Right lobe of liver (tissue), 6 donors: ENCODE measurements at regions not wholly inside any gene's neighbourhood (a gene's known extent, or its start where the extent isn't known, plus 50 kb on each side); places are given as distances from the start of the nearest gene placed in this dataset.

Experiments
- ATAC-seq, 4 donors: fragments of 200-7000 bp; cut with Tn5 transposase; one replicate each; pipeline ENCODE4 v1.9.1; 2020; ENCODE audit warnings: mild to moderate bottlenecking in 4 of 4, moderate library complexity in 4 of 4
- DNase-seq, 3 donors: peaks; one replicate each; pipeline ENCODE4 v3.0.0-alpha.2; 2020
- H3K27ac ChIP-seq, 3 donors: fragments of 200-600 bp; one replicate each; pipeline ENCODE4 v1.8.0; 2022
- H3K27me3 ChIP-seq, 2 donors: fragments of 200-600 bp; one replicate each; pipeline ENCODE4 v1.8.0; 2022
- H3K36me3 ChIP-seq, 4 donors: fragments of 200-600 bp; sonication (generic) in 1 of 4; one replicate each; pipeline versions ENCODE4 v1.5.1 to v1.8.0; 2017 to 2022; ENCODE audit warnings: control low read depth in 1 of 4
- H3K4me1 ChIP-seq, 4 donors: fragments of 200-600 bp; sonication (generic) in 1 of 4; one replicate each; pipeline versions ENCODE4 v1.5.1 to v1.8.0; 2017 to 2022; ENCODE audit warnings: control low read depth in 1 of 4
- H3K4me3 ChIP-seq, 3 donors: fragments of 200-600 bp; one replicate each; pipeline ENCODE4 v1.8.0; 2022
- H3K9me3 ChIP-seq, 4 donors: fragments of 200-600 bp; sonication (generic) in 1 of 4; one replicate each; pipeline versions ENCODE4 v1.5.1 to v1.8.0; 2017 to 2022; ENCODE audit warnings: control low read depth in 1 of 4
- POLR2A ChIP-seq: fragments of 450-650 bp; IDR thresholded peaks from one replicate; pipeline ENCODE4 v1.6.1; 2017; ENCODE audit warnings: antibody characterized with exemption, mild to moderate bottlenecking
- WGBS: methylation state at CpG from one replicate; pipeline ENCODE4 v1.1.6; 2018; ENCODE audit warnings: low coverage, low lambda C conversion rate; ENCODE audit not compliant: insufficient coverage; ENCODE audit errors: missing lambda C conversion rate; 5-methylcytosine and 5-hydroxymethylcytosine counted together
- intact Hi-C, 2 donors: fragments of 100-400 bp; cut with DNase I; formaldehyde crosslinking; loops; one replicate each; pipeline versions ENCODE4 v1.11.2 to v1.14.1; 2022
- TF ChIP-seq, protein P1 (sequence below), 4 donors: fragments of 200-600 bp in 3 of 4; fragments of 450-650 bp in 1 of 4; IDR thresholded peaks; one replicate each; pipeline versions ENCODE4 v1.5.1 to v1.8.0; 2016 to 2022; ENCODE audit warnings: antibody characterized with exemption in 4 of 4, mild to moderate bottlenecking in 2 of 4
- donor health status: DM: no; HTN: yes; CAD: no.
- donor health status: DM: no; HTN: no; CAD: no.
- donor health status: DM: no; HTN: no; CAD: no.
- donor health status: DM: no; HTN: yes; CAD: no.
- donor health status: DM: no; HTN: yes; CAD: no.

DNA sequence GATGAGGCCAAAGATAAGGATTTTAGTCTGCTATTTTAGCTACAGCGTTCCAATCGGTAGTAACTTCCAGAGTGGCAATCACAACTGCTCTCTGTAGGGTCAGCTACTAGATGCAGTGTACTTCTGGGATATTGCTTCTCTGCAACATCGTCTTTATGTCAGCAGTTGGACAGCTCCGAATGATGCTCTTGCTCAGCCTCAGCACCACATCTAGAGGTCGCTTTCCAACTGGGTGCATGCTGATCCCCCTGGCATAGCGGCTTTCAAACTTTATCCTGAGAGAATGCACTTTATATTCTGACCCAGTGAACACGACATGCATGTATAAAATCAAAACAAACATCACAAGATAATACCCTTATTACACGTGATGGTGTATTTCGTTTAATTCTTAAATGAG lies 219.6 kb downstream of the C11orf87 start:
- ATAC-seq, result no peak
- H3K27me3 ChIP-seq, result no peaks in the 10 kb centered on the region
- H3K9me3 ChIP-seq, result no peaks in the 10 kb centered on the region
- DNase-seq, result no peak
- no peaks in the 10 kb centered on the region for H3K36me3 ChIP-seq
- H3K27ac ChIP-seq, result no peak overlapping the region
- no peak for TF ChIP-seq POLR2A
- TF ChIP-seq, protein P1, sequence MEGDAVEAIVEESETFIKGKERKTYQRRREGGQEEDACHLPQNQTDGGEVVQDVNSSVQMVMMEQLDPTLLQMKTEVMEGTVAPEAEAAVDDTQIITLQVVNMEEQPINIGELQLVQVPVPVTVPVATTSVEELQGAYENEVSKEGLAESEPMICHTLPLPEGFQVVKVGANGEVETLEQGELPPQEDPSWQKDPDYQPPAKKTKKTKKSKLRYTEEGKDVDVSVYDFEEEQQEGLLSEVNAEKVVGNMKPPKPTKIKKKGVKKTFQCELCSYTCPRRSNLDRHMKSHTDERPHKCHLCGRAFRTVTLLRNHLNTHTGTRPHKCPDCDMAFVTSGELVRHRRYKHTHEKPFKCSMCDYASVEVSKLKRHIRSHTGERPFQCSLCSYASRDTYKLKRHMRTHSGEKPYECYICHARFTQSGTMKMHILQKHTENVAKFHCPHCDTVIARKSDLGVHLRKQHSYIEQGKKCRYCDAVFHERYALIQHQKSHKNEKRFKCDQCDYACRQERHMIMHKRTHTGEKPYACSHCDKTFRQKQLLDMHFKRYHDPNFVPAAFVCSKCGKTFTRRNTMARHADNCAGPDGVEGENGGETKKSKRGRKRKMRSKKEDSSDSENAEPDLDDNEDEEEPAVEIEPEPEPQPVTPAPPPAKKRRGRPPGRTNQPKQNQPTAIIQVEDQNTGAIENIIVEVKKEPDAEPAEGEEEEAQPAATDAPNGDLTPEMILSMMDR (IDR thresholded peaks at IDR 0.05), result no peak
- intact Hi-C loops, result no loop called here
- WGBS, result 2% methylated on average over 7 of the region's 9 CpGs
- H3K4me1 ChIP-seq, result no peaks in the 10 kb centered on the region
- H3K4me3 ChIP-seq, result no peak overlapping the region

DNA sequence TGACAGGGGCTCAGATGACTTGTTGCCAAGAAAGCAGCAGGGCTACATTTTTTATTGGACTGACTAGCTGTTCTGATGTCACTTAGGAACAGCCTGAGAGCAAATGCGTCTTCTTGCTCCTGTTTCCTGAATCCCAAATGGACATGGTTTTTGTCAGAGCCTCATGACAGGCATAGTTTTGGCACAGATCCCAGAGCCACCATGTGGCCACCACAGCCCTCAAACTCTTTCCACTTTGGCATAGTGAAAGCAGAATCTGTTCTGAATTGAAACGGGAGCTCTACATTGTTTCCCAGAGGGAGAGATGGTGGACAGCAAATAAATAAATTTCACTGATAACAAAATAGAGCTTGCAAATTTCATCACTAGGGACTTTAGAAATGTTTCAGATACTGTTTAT lies 222.2 kb downstream of the C11orf87 start:
- Histone ChIP-seq H3K4me1 (no peaks in the 10 kb centered on the region), H3K27ac (no peak overlapping the region), H3K27me3 (no peaks in the 10 kb centered on the region), H3K4me3 (no peak overlapping the region), H3K9me3 (no peaks in the 10 kb centered on the region), H3K36me3 (no peaks in the 10 kb centered on the region)
- no peak for DNase-seq
- no peak for ATAC-seq
- WGBS, result 31% methylated on average over 2 of the region's 2 CpGs
- intact Hi-C loops, result no loop called here
- TF ChIP-seq, protein P1 (IDR thresholded peaks at IDR 0.05), result no peak
- no peak for TF ChIP-seq POLR2A

DNA sequence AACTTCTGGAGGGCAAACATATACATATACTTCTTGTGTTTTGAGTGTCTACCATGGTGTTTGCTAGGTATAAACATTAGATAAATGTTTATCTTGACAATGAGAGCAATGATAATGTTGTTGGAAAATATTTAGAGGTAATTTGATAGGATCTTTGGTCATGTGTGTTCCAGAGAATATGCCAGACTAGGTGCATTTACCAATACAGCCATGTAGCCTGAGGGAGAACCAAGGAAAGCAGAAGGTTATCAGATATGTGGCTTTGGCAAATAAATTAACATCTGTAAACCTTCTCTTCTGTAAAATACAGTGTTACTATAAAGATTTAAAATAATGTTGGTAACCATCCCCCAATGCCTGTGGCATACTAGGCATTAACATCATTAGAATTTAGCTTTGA lies 226.8 kb downstream of the C11orf87 start:
- Histone ChIP-seq H3K9me3 (no peaks in the 10 kb centered on the region), H3K27me3 (no peaks in the 10 kb centered on the region), H3K4me1 (no peaks in the 10 kb centered on the region), H3K36me3 (no peaks in the 10 kb centered on the region), H3K27ac (no peak overlapping the region), H3K4me3 (no peak overlapping the region)
- intact Hi-C loops, result no loop called here
- DNase-seq, result no peak
- ATAC-seq, result no peak
- no peak for TF ChIP-seq POLR2A
- TF ChIP-seq, protein P1 (IDR thresholded peaks at IDR 0.05), result no peak

DNA sequence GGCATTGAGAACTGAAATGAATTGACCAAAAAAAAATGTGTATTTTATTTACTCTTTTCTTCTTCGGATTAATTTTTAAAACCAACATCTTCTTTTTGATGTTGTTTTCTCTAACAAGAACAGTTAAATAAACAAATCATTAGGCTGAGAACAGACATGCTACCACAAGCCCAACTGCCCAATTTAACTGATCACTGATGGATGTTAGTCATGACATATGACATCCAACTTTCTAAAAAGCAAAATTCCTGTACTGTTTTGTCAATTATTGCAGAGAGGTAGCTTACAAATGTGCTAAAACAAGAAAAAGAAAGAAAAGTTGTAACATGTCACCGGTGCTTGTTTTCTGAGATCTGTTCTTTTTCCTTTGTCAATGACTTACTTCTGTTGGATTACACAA lies 232.1 kb downstream of the C11orf87 start:
- no peaks in the 10 kb centered on the region for H3K36me3 ChIP-seq
- DNase-seq, result no peak
- H3K4me1 ChIP-seq, result no peaks in the 10 kb centered on the region
- no peak for TF ChIP-seq POLR2A
- TF ChIP-seq, protein P1 (IDR thresholded peaks at IDR 0.05), result no peak
- ATAC-seq, result no peak
- H3K27ac ChIP-seq, result no peak overlapping the region
- 42% methylated on average over 2 of the region's 2 CpGs for WGBS
- H3K9me3 ChIP-seq, result no peaks in the 10 kb centered on the region
- H3K4me3 ChIP-seq, result no peak overlapping the region
- intact Hi-C loops, result no loop called here
- H3K27me3 ChIP-seq, result no peaks in the 10 kb centered on the region

DNA sequence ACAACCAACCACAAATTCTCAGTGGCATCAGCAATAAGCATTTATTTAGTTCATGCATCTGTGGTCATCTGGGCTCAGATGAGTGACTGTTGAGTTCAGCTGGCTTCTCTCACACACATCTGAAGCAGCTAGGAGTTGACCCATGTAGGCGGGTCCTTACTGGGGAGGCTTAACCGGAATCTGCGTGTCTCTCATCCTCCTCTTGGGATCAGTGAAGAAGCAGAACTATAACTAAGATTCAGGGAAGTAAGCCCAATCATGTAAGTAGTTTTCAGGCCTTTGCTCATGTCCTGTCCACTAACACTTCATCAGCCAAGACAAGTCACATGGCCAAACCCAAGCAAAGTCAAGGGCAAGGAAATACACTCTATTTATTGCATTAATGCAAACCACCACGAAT lies 236.2 kb downstream of the C11orf87 start:
- ATAC-seq, result no peak
- H3K4me1 ChIP-seq, result no peaks in the 10 kb centered on the region
- H3K4me3 ChIP-seq, result no peak overlapping the region
- H3K9me3 ChIP-seq, result no peaks in the 10 kb centered on the region
- intact Hi-C loops, result no loop called here
- no peaks in the 10 kb centered on the region for H3K36me3 ChIP-seq
- no peaks in the 10 kb centered on the region for H3K27me3 ChIP-seq
- no peak for TF ChIP-seq POLR2A
- TF ChIP-seq, protein P1 (IDR thresholded peaks at IDR 0.05), result no peak
- H3K27ac ChIP-seq, result no peak overlapping the region
- WGBS, result 51% methylated on average over 4 of the region's 4 CpGs
- DNase-seq, result no peak
